ENCODE measurements at regions not wholly inside any gene's neighbourhood (a gene's known extent, or its start where the extent isn't known, plus 50 kb on each side); places are given as distances from the start of the nearest gene placed in this dataset.

DNA sequence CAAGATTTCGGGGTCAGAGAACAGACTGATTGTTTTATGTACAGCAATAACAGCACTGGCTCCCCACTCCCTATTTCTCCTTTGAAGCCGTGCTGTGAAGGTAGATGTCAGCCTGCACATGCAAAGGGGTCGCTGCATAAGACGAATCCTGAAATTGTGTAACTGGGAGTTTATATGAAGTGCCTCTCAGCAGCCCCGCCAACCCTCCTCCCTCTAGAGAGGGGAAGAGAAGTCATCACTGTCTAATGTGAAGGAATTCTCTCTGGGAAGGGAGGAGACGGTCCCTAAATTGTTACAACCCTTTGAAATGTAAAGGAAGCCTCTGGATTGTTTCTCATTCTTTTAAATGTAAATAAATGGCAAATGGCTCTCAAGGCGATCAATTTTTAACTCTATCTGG is 545.3 kb downstream of the PLA2G4A start:
- TF ChIP-seq EZH2phosphoT487 (IDR thresholded peaks at IDR 0.05; ENCODE audit: insufficient read depth, low read depth) (no peak), EZH2 (IDR thresholded peaks at IDR 0.05; ENCODE audit: insufficient read depth, poor library complexity, severe bottlenecking) (no peak)
